Activated CD8-positive, alpha-beta memory T cell treated with anti-CD3 and anti-CD28 coated beads, Interleukin-2, amount 10 ng/mL, durations not matched to agents 7 days and 5 days (primary cell): ENCODE measurements at regions not wholly inside any gene's neighbourhood (a gene's known extent, or its start where the extent isn't known, plus 50 kb on each side); places are given as distances from the start of the nearest gene placed in this dataset.
"Not testable (repeated sequence)": the region's sequence is repeated elsewhere in the genome, so short reads cannot be mapped to it uniquely, and the experiment has no call there.

Source experiments
- ATAC-seq: fragments of 150-1000 bp; cut with Tn5 transposase; one replicate; pipeline ENCODE4 v1.10.0; 2021; ENCODE audit warnings: moderate library complexity
- CTCF ChIA-PET: fragments of 350-600 bp; sonication (Branson Sonifier 250); formaldehyde crosslinking; loops from one replicate; lab custom pipeline; 2021; ENCODE audit warnings: antibody characterized with exemption; lab: Charles Lee
- DNase-seq: peaks from one replicate; pipeline ENCODE4 v3.0.0-alpha.2; 2020
- H3K27ac Mint-ChIP-seq: one replicate; pipeline ENCODE4 v1.8.0; 2021; ENCODE audit warnings: mild to moderate bottlenecking, mixed read lengths
- H3K27me3 Mint-ChIP-seq: one replicate; pipeline ENCODE4 v1.8.0; 2021; ENCODE audit warnings: mixed read lengths
- H3K36me3 Mint-ChIP-seq: one replicate; pipeline ENCODE4 v1.8.0; 2021; ENCODE audit warnings: mild to moderate bottlenecking, mixed read lengths
- H3K4me1 Mint-ChIP-seq: one replicate; pipeline ENCODE4 v1.8.0; 2021; ENCODE audit warnings: mixed read lengths
- H3K4me3 Mint-ChIP-seq: one replicate; pipeline ENCODE4 v1.8.0; 2021; ENCODE audit warnings: mild to moderate bottlenecking, moderate library complexity, mixed read lengths
- H3K9me3 Mint-ChIP-seq: one replicate; pipeline ENCODE4 v1.8.0; 2022; ENCODE audit warnings: low read depth, mixed read lengths

DNA sequence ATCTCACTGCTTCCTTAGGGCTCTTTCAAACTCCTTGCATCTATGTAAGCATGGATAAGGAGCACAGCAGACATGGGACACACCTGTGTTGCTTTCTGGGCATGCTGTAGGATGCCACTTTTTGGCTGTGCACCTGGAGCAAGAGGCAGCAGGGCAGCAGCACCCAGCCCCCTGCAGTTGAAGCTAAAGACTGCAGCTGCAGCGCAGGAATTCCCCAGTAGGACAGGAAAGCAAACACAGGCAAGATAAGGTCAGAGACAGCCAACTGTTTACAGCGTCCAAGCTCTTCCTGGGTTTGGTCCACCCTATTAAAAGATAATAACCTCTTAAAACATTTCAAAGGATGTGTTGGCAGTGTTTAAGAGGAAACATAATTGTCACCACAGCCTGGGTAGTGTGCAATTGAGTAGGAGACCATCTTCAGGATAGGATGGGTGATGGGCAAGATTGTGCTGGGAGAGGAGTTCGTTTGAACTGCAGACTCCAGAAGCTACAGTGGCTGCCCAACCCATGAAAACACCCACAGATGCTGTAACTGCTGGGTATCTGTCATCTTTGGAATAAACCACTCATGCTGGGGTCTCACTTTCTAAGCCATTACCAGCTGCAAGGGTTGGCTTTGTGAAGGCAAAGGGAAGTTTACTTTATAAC lies 242.3 kb upstream of the PLGLB1 start:
- H3K4me1 Mint-ChIP-seq, DNase-seq, H3K9me3 Mint-ChIP-seq, H3K27me3 Mint-ChIP-seq, CTCF ChIA-PET, H3K4me3 Mint-ChIP-seq, H3K36me3 Mint-ChIP-seq, H3K27ac Mint-ChIP-seq: not testable (repeated sequence)
- ATAC-seq = peak; percentile 47

DNA sequence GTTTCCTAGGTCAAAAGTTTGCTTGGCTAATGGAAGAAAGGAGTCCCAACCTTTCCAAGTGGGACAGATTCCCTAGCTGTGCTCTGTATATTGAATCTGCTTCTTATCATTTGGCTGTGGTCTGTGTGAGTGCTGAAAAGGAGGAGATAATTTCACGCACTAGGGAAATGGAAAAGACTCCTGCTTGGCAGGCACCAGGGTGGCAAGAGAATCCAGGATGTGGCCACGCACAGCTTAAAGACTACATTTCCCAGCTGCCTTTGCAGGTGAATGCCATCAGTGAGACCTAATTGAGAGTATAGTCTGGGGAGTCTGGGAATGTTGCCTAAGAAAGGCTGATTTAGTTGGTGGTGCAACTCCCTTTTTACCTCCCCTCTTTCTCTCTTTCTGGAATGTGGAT lies 253.5 kb upstream of the PLGLB1 start:
- H3K9me3 Mint-ChIP-seq, ATAC-seq, DNase-seq, H3K27ac Mint-ChIP-seq, H3K36me3 Mint-ChIP-seq, CTCF ChIA-PET, H3K4me3 Mint-ChIP-seq, H3K4me1 Mint-ChIP-seq, H3K27me3 Mint-ChIP-seq: not testable (repeated sequence)

DNA sequence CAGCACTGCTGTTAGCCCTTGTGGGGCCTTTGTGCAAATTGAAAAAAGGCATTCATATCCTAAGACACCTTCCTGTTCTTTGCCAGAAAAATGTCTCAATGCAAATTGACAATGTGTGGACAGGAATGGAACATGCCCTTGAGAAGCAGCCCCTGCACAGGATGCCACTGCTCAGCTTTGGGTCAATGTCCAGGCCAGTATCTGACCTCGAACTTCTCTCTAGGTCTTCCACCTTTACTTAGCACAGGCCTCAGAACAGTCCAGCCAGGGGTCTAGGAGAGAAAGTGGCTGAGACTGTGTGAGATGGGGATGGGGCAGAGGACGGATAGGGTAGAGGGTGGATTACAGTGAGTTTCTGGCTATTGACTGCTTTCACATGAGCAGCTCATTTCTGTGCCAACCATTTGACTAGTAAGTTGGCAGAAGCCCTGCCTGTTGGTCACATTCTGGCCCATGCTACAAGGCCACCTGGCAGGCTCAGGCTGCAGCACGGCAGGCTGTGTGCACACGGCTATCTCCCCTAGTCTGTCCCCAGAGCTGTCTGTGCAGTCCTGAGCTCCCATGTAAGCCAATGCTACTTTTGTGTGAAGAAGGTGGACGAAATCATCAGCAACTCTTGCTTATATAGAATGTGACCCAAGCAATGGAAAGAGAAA lies 254.5 kb upstream of the PLGLB1 start:
- H3K9me3 Mint-ChIP-seq, H3K36me3 Mint-ChIP-seq, ATAC-seq, DNase-seq, H3K27me3 Mint-ChIP-seq, H3K27ac Mint-ChIP-seq, H3K4me3 Mint-ChIP-seq, H3K4me1 Mint-ChIP-seq, CTCF ChIA-PET: not testable (repeated sequence)

DNA sequence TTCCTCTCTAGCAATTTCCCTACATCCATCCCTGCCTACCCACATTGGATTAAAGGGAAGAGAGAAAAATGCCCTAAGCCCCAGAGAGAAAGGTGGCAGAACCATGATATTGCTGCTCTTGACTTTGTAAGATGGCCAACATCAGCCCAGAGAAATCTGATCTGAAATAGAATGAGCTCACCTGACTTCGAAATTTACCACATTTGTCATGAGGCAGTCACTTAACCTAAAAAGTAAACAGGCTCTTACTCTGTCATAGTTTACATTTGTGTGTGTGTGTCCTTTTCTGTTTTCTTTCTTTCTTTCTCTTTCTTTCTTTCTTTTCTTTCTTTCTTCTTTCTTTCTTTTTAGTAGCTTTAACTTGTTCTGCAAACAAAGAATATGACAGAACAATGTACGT lies 255.0 kb upstream of the PLGLB1 start:
- H3K36me3 Mint-ChIP-seq, H3K9me3 Mint-ChIP-seq, H3K4me1 Mint-ChIP-seq, ATAC-seq, H3K27ac Mint-ChIP-seq, DNase-seq, CTCF ChIA-PET, H3K4me3 Mint-ChIP-seq, H3K27me3 Mint-ChIP-seq: not testable (repeated sequence)

DNA sequence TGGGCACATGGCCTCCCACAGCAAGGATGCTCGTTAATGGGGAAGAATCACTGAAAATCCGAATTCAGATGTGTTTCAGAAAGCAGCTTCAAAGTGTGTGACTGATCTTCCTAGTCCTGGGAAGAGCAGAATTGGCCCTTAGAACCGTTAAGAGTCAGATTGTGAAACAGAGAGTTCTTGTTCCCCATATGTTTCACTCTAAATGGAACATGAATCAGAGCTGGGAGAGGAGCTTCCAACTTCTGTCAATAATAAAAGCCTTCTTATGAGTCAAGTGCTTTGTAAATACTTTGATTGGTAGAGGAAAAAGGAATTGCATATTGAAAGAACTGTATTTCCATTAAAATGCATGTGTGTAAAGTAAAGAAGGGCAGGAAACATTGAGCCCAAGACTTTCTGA lies 256.1 kb upstream of the PLGLB1 start:
- DNase-seq, H3K27me3 Mint-ChIP-seq, CTCF ChIA-PET, H3K36me3 Mint-ChIP-seq, H3K27ac Mint-ChIP-seq, ATAC-seq, H3K4me1 Mint-ChIP-seq, H3K4me3 Mint-ChIP-seq, H3K9me3 Mint-ChIP-seq: not testable (repeated sequence)

DNA sequence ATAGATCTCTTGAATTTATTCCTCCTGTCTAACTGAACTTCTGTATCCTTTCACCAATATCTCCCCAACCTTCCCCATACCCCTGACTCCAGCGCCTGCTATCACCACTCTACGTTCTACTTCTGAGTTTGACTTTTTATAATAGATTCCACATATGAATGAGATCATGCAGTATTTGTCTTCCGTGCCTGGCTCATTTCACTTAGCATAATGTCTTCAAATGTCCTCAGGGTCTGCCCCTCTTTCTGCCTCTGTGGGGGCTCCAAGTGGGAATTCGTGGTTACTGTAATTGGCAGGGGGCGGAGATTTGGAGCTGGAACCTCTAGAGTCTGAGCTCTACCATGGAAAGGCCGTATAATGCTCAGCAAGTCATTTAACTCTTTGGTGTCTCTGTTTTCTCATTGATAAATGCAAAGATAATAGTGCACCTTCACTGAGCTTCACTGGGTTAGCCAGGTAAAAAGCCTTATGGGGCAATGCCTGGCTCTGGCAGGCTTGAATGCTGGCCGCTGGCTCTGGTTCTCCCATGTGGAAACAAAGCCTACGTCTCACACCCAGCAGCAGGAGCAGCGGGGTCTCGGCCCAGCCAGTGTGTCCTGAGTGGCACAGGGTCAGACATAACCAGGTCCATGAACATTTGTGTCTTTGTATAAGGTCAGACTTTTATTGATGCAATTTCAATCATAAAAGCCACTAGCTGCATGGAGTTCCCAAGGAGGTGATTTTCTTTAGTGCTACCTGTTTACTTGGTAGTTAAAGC lies 259.1 kb upstream of the PLGLB1 start:
- H3K4me1 Mint-ChIP-seq, H3K9me3 Mint-ChIP-seq, CTCF ChIA-PET, H3K27ac Mint-ChIP-seq, H3K4me3 Mint-ChIP-seq, H3K36me3 Mint-ChIP-seq, DNase-seq, H3K27me3 Mint-ChIP-seq, ATAC-seq: not testable (repeated sequence)

DNA sequence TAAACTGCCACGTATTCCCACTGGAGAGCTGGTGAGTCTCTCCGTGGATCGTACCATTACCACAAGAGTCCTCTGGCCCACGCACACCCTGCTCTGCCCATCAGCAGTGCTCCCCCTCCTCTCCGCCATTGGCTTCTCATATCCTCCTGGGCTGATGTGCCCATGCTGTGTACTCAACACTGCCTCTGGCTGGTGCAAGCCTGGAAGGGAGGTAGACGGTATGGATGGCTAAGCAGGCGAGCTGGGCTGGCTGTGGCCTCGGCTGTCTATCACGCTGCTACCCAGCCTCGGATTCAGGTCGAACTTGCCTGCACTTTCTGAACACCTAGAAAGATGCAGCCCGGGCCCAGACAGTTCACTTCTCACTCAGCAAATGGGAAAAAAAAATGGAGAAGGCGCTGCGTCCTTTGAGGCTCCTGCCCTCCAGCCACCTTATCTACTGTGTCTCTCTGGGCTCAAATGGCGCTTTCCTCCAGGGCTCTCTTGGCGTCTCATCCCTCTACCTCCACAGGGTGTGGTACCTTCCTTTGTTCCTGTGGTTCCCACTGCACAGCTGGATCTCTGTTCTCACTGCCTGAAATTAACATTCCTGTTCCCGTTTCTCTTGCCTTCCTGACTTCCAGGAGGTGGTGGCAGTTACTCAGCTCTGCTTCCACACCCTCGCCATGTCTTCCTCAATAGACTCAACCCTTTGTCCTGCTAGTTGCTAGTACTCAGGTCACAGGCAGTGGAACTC lies 262.3 kb upstream of the PLGLB1 start:
- H3K27me3 Mint-ChIP-seq, H3K4me1 Mint-ChIP-seq, H3K36me3 Mint-ChIP-seq, DNase-seq, H3K4me3 Mint-ChIP-seq, CTCF ChIA-PET, H3K9me3 Mint-ChIP-seq, ATAC-seq, H3K27ac Mint-ChIP-seq: not testable (repeated sequence)

DNA sequence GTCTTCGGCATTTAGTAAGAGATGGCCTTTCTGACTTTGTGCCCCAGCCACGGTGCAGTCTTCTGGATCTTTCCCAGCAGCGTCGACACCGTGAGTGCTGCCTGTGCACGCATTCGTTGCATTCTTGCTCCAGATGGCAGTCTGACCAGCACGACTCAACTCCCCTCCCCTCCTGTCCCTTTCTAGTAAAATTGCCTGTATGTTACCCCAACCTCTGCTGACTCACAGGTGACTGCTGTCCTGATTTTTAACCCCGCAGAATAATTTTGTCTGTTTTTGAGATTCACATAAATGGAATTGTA lies 262.8 kb upstream of the PLGLB1 start:
- H3K36me3 Mint-ChIP-seq, ATAC-seq, H3K27me3 Mint-ChIP-seq, CTCF ChIA-PET, DNase-seq, H3K9me3 Mint-ChIP-seq, H3K4me1 Mint-ChIP-seq, H3K27ac Mint-ChIP-seq, H3K4me3 Mint-ChIP-seq: not testable (repeated sequence)

DNA sequence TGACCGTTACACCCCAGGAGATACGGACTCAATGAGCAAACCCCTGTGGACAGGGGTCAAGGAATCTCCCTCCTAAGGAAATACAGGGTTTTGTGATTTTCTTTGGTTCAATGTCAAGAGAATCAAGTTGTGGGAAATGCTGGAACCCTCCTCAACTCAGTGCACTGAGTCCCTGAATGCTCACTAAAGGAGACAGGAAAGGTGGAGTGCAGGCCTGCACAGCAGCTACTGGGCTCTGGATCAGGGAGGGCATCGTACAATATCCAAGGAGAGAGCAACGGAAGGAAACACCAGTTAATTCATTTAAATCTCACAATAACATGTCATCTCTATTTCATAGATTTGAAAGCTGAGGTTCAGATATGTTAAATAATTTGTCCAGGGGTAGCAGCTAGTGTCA lies 263.5 kb upstream of the PLGLB1 start:
- CTCF ChIA-PET, H3K9me3 Mint-ChIP-seq, H3K4me1 Mint-ChIP-seq, ATAC-seq, H3K27me3 Mint-ChIP-seq, DNase-seq, H3K4me3 Mint-ChIP-seq, H3K36me3 Mint-ChIP-seq, H3K27ac Mint-ChIP-seq: not testable (repeated sequence)

DNA sequence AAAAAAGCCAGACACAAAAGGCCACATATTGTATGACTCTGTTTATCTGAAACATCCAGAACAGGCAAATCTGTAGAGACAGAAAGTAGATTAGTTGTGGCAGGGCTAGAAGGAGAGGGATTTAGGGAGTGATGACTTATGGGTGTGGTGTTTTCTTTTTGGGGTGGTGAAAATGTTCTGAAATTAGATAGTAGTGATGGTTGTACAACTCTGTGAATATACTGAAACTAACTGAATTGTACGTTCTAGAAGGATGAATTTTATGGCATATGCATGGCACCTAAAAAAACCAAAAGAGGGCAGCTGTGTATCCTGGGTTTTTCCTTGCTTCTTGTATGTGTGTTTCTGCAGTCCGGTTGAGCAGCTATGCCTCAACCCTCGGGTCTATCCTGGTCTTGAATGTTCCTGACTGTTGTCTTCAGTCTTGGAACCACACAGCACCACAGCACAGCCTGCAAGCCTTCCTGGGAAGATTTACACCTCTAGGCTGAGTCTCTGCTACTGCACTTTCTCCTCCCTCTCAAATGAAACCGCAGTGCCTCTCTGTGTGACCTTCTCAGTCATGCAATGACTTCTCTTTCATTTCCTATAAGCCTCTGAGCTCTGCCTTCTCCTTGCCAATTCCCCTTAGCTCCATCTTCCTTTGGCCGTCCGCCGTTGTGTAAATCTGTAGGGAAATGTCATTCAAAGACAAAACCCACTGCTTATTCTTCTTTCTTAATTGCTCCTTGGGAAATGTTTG lies 269.1 kb upstream of the PLGLB1 start:
- Mint-ChIP-seq H3K27ac (peak overlapping the region; percentile 52), H3K4me1 (peaks cover 16% of the 10 kb centered on the region), H3K4me3 (peak overlapping the region; percentile 2)
- H3K9me3 Mint-ChIP-seq, H3K36me3 Mint-ChIP-seq, DNase-seq, H3K27me3 Mint-ChIP-seq, CTCF ChIA-PET: not testable (repeated sequence)
- ATAC-seq = peak; percentile 94

DNA sequence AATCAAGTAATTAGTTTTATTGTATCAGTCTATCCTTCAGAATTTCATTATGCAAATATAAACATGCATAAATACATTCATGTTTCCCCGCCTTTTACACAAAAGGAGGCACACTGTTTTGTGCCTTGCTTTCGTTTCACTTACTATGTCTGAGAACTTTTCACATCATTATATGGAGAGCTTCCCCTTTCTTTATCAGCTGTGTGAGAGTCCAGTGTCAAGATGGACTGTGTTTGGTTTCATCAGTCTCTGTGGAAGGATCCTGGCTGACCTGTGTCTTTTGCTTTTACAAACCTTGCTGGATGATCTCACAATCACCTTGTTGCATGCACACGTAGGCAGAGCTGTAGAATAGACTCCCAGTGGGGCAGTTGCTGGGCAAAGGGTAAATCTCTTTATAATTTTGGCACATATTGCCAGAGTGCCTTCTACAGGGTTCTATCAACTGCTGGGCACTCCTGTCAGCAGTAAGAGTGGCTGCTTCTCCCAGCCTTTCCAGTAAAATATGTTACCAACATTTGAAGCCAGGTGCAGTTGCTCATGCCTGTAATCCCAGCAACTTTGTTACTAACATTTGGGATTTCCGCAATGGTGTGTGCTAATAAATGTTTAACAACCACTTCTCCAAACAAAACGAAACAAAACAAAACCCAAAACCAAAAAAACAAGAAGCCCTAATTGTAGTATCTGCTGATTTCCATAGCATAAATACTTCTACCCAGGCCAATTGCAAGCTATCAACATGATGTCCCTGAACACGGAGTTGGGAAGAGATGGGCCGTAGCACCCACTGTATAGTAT lies 270.0 kb upstream of the PLGLB1 start:
- H3K4me3 Mint-ChIP-seq, H3K36me3 Mint-ChIP-seq, DNase-seq, H3K27me3 Mint-ChIP-seq, H3K9me3 Mint-ChIP-seq, CTCF ChIA-PET: not testable (repeated sequence)
- peak; percentile 22 for ATAC-seq
- Mint-ChIP-seq H3K4me1 (peaks cover 16% of the 10 kb centered on the region), H3K27ac (peak overlapping the region; percentile 40)

DNA sequence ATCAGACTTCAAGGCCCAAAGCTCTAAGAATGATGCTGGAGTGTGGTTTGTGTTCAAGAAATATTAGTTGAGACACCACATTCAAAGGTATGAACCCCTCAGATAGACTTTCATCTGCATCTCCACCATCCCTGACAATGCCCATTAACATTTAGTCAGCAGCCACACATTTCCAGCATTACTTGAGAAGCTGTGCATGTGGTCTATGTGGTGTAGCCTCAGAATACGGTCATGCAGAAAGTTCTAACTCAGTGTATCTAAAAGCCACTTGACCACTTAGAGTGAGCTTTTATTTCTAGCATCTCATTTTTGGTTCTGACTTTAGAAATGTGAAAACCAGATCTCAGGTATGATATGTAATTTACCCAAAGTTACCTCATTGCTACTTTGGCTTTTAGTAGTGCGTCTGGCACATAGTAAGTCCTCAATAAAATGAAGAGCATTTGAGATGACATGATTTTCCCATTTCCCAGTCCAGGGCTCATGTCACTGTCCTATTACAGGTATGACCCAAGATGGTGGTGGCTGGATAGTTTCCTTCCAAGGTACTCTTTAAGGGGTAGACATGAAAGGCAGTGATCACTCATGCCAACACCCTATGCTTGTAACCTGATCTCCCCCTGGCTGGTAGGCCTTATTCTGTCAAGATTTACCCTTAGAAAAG lies 272.4 kb upstream of the PLGLB1 start:
- peak; percentile 57 for DNase-seq
- peaks cover 16% of the 10 kb centered on the region for H3K4me1 Mint-ChIP-seq
- H3K36me3 Mint-ChIP-seq, H3K4me3 Mint-ChIP-seq, H3K9me3 Mint-ChIP-seq, H3K27ac Mint-ChIP-seq, H3K27me3 Mint-ChIP-seq, CTCF ChIA-PET: not testable (repeated sequence)
- peak; percentile 45 for ATAC-seq
